SK-N-SH (cell line): ENCODE measurements at regions not wholly inside any gene's neighbourhood (a gene's known extent, or its start where the extent isn't known, plus 50 kb on each side); places are given as distances from the start of the nearest gene placed in this dataset.

Experiments used
- CTCF ChIA-PET: fragments of 300-600, 350-600 bp; formaldehyde crosslinking; extraction: SDS; loops from one replicate; lab custom pipeline; 2021; lab: Yijun Ruan, JAX
- POLR2A ChIA-PET: fragments of 350-600 bp; sonication (Branson Sonifier 250); formaldehyde crosslinking; extraction: SDS; loops from one replicate; lab custom pipeline; 2020; ENCODE audit warnings: antibody characterized with exemption, inconsistent platforms; lab: Yijun Ruan, JAX
- DNase-seq: peaks from one replicate; pipeline ENCODE4 v3.0.0; 2012
- H2AFZ ChIP-seq: fragments of 200-600 bp; sonication (generic); 2 replicates; pipeline ENCODE4 v1.8.1; 2016; ENCODE audit warnings: antibody characterized with exemption, mild to moderate bottlenecking, low read depth
- H3F3A ChIP-seq: fragments of 200-600 bp; sonication (generic); replicated peaks from 2 replicates; pipeline ENCODE3; 2016; ENCODE audit warnings: antibody characterized with exemption, mild to moderate bottlenecking; ENCODE audit not compliant: insufficient read depth
- H3K27ac ChIP-seq, 2 experiments: fragments of 200-500 bp in 1 of 2; fragments of 200-600 bp in 1 of 2; sonication (Bioruptor generic) in 1 of 2; sonication (generic), shearing (Covaris generic) in 1 of 2; 2 replicates each; pipeline versions ENCODE4 v1.5.1 to v1.6.1; 2014 to 2016; ENCODE audit warnings: low read depth in 2 of 2, inconsistent platforms in 1 of 2, low read length in 1 of 2, mild to moderate bottlenecking in 1 of 2, mixed read lengths in 1 of 2
- H3K27me3 ChIP-seq: fragments of 200-600 bp; sonication (generic), shearing (Covaris generic); 2 replicates; pipeline ENCODE4 v1.6.1; 2016; ENCODE audit warnings: mixed run types; ENCODE audit not compliant: insufficient read depth
- H3K36me3 ChIP-seq, 2 experiments: fragments of 200-500 bp in 1 of 2; fragments of 200-600 bp in 1 of 2; sonication (Bioruptor generic) in 1 of 2; sonication (generic) in 1 of 2; replicated peaks in 1 of 2; 2 replicates each; pipeline versions ENCODE3 to v1.5.1; 2014 to 2016; ENCODE audit warnings: low read length in 1 of 2, mild to moderate bottlenecking in 1 of 2; ENCODE audit not compliant: insufficient read depth in 2 of 2, control insufficient read depth in 1 of 2
- H3K4me1 ChIP-seq, 2 experiments: fragments of 200-500 bp in 1 of 2; fragments of 200-600 bp in 1 of 2; sonication (Bioruptor generic) in 1 of 2; sonication (generic), shearing (Covaris generic) in 1 of 2; 2 replicates each; pipeline versions ENCODE4 v1.5.1 to v1.6.1; 2014 to 2016; ENCODE audit warnings: low read depth in 1 of 2, low read length in 1 of 2, mixed run types in 1 of 2; ENCODE audit not compliant: insufficient read depth in 2 of 2, control insufficient read depth in 1 of 2
- H3K4me2 ChIP-seq: fragments of 200-600 bp; sonication (generic), shearing (Covaris generic); 2 replicates; pipeline ENCODE4 v1.6.1; 2017; ENCODE audit warnings: mixed run types
- H3K4me3 ChIP-seq, 2 experiments: fragments of 200-500 bp in 1 of 2; fragments of 200-600 bp in 1 of 2; sonication (Bioruptor generic) in 1 of 2; sonication (generic), shearing (Covaris generic) in 1 of 2; 2 replicates each; pipeline versions ENCODE4 v1.5.1 to v1.8.1; 2014 to 2016; ENCODE audit warnings: low read depth in 2 of 2, inconsistent platforms in 1 of 2, low read length in 1 of 2, mild to moderate bottlenecking in 1 of 2, mixed read lengths in 1 of 2, moderate library complexity in 1 of 2
- H3K79me2 ChIP-seq: fragments of 200-600 bp; sonication (generic); 2 replicates; pipeline ENCODE4 v1.8.1; 2017; ENCODE audit warnings: mild to moderate bottlenecking; ENCODE audit not compliant: insufficient read depth
- H3K9ac ChIP-seq: fragments of 200-600 bp; sonication (generic); 2 replicates; pipeline ENCODE4 v1.6.1; 2017; ENCODE audit warnings: mixed run types
- H3K9me2 ChIP-seq: fragments of 200-600 bp; sonication (generic); 2 replicates; pipeline ENCODE4 v1.6.1; 2017; ENCODE audit warnings: mixed run types
- H3K9me3 ChIP-seq: fragments of 200-600 bp; sonication (generic); 2 replicates; pipeline ENCODE4 v1.6.1; 2017; ENCODE audit warnings: mixed run types, mild to moderate bottlenecking, moderate library complexity
- H4K20me1 ChIP-seq: fragments of 200-600 bp; sonication (generic); 2 replicates; pipeline ENCODE4 v1.6.1; 2017; ENCODE audit warnings: mild to moderate bottlenecking, mixed run types; ENCODE audit not compliant: insufficient read depth
- EP300 ChIP-seq, 2 experiments: IDR thresholded peaks; 2 replicates each; pipeline versions ENCODE4 v1.4.0 to v1.6.1; 2012; ENCODE audit warnings: borderline replicate concordance in 1 of 2, low read depth in 1 of 2, low read length in 1 of 2
- EZH2phosphoT487 ChIP-seq: fragments of 200-600 bp; sonication (generic); IDR thresholded peaks from 2 replicates; pipeline ENCODE4 v1.6.1; 2017; ENCODE audit warnings: low read depth, mixed run types, mild to moderate bottlenecking, antibody characterized with exemption, moderate library complexity, borderline replicate concordance
- FOSL2 ChIP-seq: IDR thresholded peaks from 2 replicates; pipeline ENCODE4 v1.4.0; 2012; ENCODE audit warnings: low read depth, mild to moderate bottlenecking, moderate library complexity, borderline replicate concordance
- MAX ChIP-seq: IDR thresholded peaks from 2 replicates; pipeline ENCODE4 v1.4.0; 2012; ENCODE audit warnings: low read depth
- MEF2A ChIP-seq: IDR thresholded peaks from 2 replicates; pipeline ENCODE4 v1.4.0; 2012; ENCODE audit warnings: low read depth, borderline replicate concordance
- MXI1 ChIP-seq: IDR thresholded peaks from 2 replicates; pipeline ENCODE4 v1.6.1; 2012; ENCODE audit warnings: mild to moderate bottlenecking, low read depth, low read length, improper control_type of control experiment
- RAD21 ChIP-seq: IDR thresholded peaks from 2 replicates; pipeline ENCODE4 v1.6.1; 2012; ENCODE audit warnings: mild to moderate bottlenecking, low read length
- RFX5 ChIP-seq: IDR thresholded peaks from 2 replicates; pipeline ENCODE4 v1.6.1; 2012; ENCODE audit warnings: mild to moderate bottlenecking, improper control_type of control experiment, low read length
- SIN3A ChIP-seq: IDR thresholded peaks from 2 replicates; pipeline ENCODE4 v1.6.1; 2012; ENCODE audit warnings: low read depth, mild to moderate bottlenecking, low read length, moderate library complexity, borderline replicate concordance
- SMC3 ChIP-seq: IDR thresholded peaks from 2 replicates; pipeline ENCODE4 v1.6.1; 2012; ENCODE audit warnings: low read depth, low read length, improper control_type of control experiment
- TCF12 ChIP-seq: IDR thresholded peaks from 2 replicates; pipeline ENCODE4 v1.4.0; 2012
- WGBS: methylation state at CpG from one replicate; pipeline ENCODE4 v1.1.6; 2017; ENCODE audit warnings: low lambda C conversion rate; 5-methylcytosine and 5-hydroxymethylcytosine counted together

- Histone ChIP-seq H3K4me3 (no peak overlapping the region), H3K9me2 (no peaks in the 10 kb centered on the region), H4K20me1 (no peaks in the 10 kb centered on the region), H3K4me2 (no peak overlapping the region), H3F3A (no peaks in the 10 kb centered on the region), H3K27ac (no peak overlapping the region), H3K9me3 (no peaks in the 10 kb centered on the region), H3K9ac (no peak overlapping the region), H3K79me2 (no peaks in the 10 kb centered on the region), H3K36me3 (no peaks in the 10 kb centered on the region), H3K27me3 (no peaks in the 10 kb centered on the region), H2AFZ (no peak overlapping the region), H3K4me1 (peaks cover 0 to 3% of the 10 kb centered on the region in 2 experiments; a peak in 1 of 4 replicates)
- no peak for DNase-seq
- 46% methylated on average over 3 of the region's 3 CpGs for WGBS
- ChIA-PET CTCF (no interaction called here), POLR2A (no interaction called here)
- no peak for TF ChIP-seq RFX5
- TF ChIP-seq TCF12, result no peak
Measured at GRCh38 chr1:239128541-239128940, 257.8 kb upstream of the CHRM3 start.

GRCh38 chr1:239126884-239127283, 259.5 kb upstream of the CHRM3 start:
- ChIA-PET CTCF (no interaction called here), POLR2A (no interaction called here)
- no peak overlapping the region for H3K27ac ChIP-seq

GRCh38 chr1:239125893-239126292, 260.5 kb upstream of the CHRM3 start:
- DNase-seq, result no peak
- POLR2A ChIA-PET, result no interaction called here

More at GRCh38 chr1:239126884-239127283, 259.5 kb upstream of the CHRM3 start:
- TF ChIP-seq FOSL2 (no peak), RFX5 (no peak)
- Histone ChIP-seq H3K9me2 (no peaks in the 10 kb centered on the region), H3F3A (no peaks in the 10 kb centered on the region), H3K27me3 (no peaks in the 10 kb centered on the region), H3K4me1 (peaks cover 0 to 3% of the 10 kb centered on the region in 2 experiments; a peak in 1 of 4 replicates), H3K36me3 (no peaks in the 10 kb centered on the region), H3K9me3 (no peaks in the 10 kb centered on the region), H2AFZ (no peak overlapping the region), H3K4me3 (no peak overlapping the region), H3K9ac (no peak overlapping the region), H4K20me1 (no peaks in the 10 kb centered on the region), H3K4me2 (no peak overlapping the region), H3K79me2 (no peaks in the 10 kb centered on the region)
- no peak for DNase-seq
- WGBS, result 62% methylated on average over 3 of the region's 3 CpGs

More at GRCh38 chr1:239125893-239126292, 260.5 kb upstream of the CHRM3 start:
- Histone ChIP-seq H3F3A (no peaks in the 10 kb centered on the region), H3K9me3 (no peaks in the 10 kb centered on the region), H3K9me2 (no peaks in the 10 kb centered on the region), H3K27me3 (no peaks in the 10 kb centered on the region), H4K20me1 (no peaks in the 10 kb centered on the region), H3K4me1 (peaks cover 0 to 3% of the 10 kb centered on the region in 2 experiments; a peak in 1 of 4 replicates), H3K27ac (no peak overlapping the region), H3K9ac (no peak overlapping the region), H3K79me2 (no peaks in the 10 kb centered on the region), H2AFZ (no peak overlapping the region), H3K4me2 (no peak overlapping the region), H3K36me3 (no peaks in the 10 kb centered on the region), H3K4me3 (no peak overlapping the region)
- CTCF ChIA-PET, result no interaction called here
- TF ChIP-seq MXI1 (no peak), MEF2A (no peak), EP300 (IDR thresholded peaks at IDR 0.05; ENCODE audit: borderline replicate concordance in 1 of 2, low read depth in 1 of 2, low read length in 1 of 2) (no peak), MAX (no peak), EZH2phosphoT487 (no peak), SMC3 (no peak), SIN3A (no peak), RAD21 (no peak)
